ENCODE measurements at regions not wholly inside any gene's neighbourhood (a gene's known extent, or its start where the extent isn't known, plus 50 kb on each side); places are given as distances from the start of the nearest gene placed in this dataset.

DNA sequence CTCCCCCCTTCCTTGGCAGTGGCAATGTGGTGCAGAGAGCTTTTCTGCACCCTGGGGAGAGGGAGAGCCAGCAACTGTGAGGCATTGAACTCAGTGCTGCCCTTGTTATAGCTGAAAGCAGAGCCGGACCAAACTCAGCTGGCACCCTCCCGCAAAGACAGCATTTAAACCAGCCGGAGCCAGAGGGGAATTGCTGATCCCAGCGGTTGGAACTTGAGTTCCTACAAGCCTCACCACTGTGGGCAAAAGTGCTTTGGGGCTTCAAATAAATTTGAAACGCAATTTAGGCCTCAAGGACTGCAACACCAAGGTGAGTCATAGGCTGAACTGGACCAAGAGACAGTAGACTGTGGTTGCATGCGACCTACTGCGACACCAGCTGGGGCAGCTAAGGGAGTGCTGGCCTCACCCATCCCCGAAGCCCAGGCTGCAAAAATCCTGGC is 207.6 kb upstream of the CDKN2B start:
- in situ Hi-C loops (cut with HindIII; ENCODE audit: low sequenced_read_pairs): no loop called here

DNA sequence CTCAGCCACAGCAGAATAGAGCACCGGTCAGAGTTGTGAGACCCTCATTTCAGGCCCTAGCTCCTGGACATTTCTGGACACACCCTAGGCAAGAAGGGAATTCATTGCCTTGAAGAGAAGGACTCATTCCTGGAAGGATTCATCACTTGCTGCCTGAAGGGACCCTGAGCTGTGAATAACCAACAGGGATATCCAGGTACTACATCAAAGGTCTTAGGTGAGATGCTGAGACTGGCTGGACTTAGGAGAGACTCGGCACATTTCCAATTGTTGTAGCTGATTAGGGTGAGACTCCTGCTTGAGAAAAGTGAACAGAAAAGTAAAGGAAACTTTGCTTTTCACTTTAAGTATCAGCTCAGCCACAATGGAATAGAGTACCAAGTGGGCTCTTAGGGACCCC is 208.1 kb upstream of the CDKN2B start:
- in situ Hi-C loops (cut with HindIII; ENCODE audit: low sequenced_read_pairs): no loop called here

DNA sequence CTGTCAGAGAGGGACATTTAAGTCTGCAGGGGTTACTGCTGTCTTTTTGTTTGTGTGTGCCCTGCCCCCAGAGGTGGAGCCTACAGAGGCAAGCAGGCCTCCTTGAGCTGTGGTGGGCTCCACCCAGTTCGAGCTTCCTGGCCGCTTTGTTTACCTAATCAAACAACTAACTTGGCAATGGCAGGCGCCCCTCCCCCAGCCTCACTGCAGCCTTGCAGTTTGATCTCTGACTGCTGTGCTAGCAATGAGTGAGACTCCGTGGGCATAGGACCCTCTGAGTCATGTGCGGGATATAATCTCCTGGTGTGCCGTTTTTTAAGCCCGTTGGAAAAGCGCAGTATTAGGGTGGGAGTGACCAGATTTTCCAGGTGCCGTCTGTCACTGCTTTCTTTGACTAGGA is 216.8 kb upstream of the CDKN2B start:
- in situ Hi-C loops (cut with HindIII; ENCODE audit: low sequenced_read_pairs): loop anchor here (25.0 kb wide), 2 partner anchors 114 to 189 kb away; no protein-coding TSS in a partner anchor

DNA sequence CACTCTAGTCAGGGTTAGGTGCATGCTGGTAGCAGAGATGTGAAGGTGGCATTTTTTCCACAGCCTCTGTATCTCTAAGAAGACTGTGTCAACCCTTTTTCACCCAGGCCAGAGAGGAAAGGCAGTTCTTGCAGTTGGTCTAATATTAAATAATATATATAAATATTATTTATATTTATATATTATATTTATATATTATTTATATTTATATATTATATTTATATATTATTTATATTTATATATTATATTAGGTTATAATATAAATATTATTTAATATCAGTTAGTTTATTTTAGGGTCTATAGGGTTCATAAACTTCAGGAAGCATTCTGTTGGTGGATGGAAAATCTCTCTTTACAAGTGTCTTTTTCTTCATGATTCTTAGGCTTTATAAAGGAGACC is 218.6 kb upstream of the DMRTA1 start:
- in situ Hi-C loops (cut with HindIII; ENCODE audit: low sequenced_read_pairs): loop anchor here (25.0 kb wide), 2 partner anchors 116 to 191 kb away; no protein-coding TSS in a partner anchor

DNA sequence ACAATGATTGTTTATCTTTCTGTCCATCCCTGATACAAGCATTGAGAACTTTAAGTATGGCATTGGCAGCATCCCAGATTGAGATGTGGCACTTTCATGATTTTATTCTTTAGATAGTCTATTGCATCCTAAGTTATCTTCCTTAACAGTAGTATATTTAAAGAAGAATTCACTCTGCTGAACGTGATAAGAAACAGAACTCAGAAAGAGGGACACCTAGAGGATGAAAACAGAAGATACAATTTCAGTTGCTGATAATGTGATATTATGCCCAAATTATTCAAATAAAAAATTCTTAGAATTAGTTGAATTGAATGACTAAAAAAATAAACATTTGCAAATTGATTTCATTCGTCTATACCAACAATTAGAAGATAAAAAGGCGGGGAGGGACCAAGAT is 218.1 kb upstream of the DMRTA1 start:
- in situ Hi-C loops (cut with HindIII; ENCODE audit: low sequenced_read_pairs): loop anchor here (25.0 kb wide), 2 partner anchors 116 to 191 kb away; no protein-coding TSS in a partner anchor

DNA sequence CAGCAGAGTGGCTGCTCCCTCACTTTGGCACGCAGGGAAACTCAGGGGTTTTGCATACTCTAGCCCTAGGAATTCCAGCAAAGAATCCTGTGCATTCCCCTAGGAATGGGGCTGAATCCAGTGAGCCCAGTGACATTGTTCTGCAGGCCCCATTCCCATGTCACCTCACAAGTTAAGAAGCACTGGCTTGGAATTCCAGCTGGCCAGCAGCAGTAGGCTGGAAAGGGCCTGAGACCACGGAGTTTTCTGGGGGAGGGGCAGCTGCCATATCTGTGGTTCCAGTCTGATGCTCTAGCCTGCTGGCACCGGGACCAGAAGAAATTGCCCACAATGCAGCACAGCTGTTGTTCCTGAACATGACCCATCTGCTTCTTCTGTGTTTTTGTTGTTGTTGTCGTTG is 217.6 kb upstream of the DMRTA1 start:
- in situ Hi-C loops (cut with HindIII; ENCODE audit: low sequenced_read_pairs): loop anchor here (25.0 kb wide), 2 partner anchors 117 to 192 kb away; no protein-coding TSS in a partner anchor

DNA sequence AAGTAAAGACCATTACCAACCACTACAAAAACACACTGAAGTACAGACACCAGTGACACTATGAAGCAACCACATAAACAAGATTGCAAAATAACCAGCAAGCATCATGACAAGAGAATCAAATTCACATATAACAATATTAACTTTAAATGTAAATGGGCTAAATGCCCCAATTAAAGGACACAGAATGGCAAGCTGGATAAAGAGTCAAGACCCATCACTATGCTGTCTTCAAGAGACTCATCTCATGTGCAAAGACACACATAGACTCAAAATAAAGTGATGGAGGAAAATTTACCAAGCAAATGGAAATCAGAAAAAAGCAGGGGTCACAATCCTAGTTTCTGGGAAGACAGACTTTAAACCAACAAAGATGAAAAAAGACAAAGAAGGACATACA is 215.3 kb upstream of the DMRTA1 start:
- in situ Hi-C loops (cut with HindIII; ENCODE audit: low sequenced_read_pairs): loop anchor here (5.0 to 25.0 kb wide), 3 partner anchors 64 to 194 kb away; no protein-coding TSS in a partner anchor

DNA sequence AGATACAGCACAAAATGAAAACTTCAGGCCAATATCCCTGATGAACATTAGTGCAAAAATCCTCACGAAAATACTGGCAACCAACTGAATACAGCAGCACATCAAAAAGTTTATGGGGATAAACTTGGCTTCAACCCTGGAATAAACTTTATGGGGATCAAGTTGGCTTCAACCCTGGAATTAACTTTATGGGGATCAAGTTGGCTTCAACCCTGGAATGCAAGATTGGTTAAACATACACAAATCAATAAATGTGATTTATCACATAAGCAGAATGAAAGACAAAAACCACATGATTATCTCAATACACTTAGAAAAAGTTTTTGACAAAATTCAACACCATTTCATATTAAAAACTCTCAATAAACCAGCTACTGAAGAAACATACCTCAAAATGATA is 213.7 kb upstream of the DMRTA1 start:
- in situ Hi-C loops (cut with HindIII; ENCODE audit: low sequenced_read_pairs): loop anchor here (5.0 to 25.0 kb wide), 3 partner anchors 66 to 196 kb away; no protein-coding TSS in a partner anchor

DNA sequence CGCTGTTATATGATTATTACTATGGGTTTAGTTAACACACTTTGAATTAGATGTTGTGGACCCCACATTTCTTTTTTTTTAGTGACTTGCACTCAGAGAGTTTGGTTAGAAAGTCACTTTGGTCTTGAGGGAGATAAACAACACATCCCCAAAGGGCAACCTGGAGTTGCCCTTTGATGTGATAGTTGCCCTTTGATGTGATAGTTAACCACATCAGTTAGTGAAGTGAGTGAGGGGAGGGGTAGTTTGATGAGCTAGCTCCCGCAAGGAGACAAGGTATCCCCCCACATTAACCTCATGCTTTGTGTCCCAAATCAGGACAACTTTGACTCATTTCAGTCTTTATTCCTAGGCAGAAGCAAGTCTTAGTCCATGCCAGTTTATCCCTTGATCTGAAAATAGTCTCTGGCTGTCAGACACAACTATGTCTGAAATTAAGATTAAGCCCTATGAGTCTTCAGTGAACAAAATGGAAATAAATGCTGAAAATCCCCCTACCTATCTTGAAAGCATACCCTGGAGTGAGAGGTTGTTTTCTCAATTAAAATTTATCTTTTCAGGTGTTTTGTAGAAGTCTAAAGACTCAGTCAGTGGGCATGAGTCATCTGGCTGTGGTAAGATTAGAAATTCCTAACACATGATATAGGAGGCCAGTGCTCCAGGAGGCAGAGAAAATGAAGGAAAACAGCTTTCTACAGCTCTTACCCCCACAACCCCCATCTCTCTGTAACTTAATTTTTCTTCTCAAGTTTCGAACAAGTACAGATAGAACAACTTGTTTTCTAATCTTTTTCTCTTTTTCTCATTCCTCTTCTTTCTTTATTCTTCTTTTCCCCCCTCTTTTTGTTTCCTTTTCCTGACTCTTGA is 208.9 kb upstream of the DMRTA1 start:
- in situ Hi-C loops (cut with HindIII; ENCODE audit: low sequenced_read_pairs): loop anchor here (25.0 kb wide), 2 partner anchors 125 to 200 kb away; no protein-coding TSS in a partner anchor

DNA sequence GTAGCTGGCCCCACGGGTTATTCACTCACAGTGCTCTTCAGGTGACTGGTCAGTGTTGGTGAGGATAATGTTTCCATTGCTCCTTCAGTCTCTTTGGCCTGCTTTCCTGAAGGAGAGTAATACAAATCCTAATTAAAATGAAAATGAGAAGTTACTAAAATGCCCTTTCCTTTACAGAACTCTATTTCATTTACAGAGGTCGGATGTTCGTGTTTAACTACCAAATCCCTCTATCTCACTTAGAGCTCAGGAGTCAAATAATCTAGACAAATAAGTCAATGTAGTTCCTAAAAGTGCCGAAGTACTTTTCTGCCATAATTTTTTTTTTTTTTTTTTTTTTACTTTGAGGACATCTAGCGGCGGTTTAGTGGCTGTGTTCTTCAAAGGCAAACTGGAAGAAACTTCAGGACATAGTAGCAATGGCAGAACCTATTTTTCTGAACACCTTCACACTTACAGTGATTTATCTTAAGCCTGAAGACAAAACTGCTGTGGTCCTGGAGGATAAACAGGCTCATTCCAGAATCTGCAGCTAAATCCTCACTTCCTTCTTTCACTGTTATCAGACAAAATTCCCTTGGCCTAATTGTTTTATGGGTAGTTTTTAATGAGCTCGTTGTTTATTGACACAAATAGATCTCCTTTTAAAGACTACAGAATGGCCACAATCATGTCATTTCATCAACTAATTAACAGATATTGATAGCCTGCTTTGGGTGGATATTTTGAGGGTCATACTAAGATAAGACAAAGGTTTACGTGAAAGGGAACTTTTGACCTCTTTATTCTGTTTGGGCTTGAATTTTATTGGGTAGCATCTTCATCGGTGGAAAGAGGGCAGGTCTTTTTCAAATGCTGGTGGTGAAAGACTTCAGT is 207.6 kb upstream of the DMRTA1 start:
- in situ Hi-C loops (cut with HindIII; ENCODE audit: low sequenced_read_pairs): loop anchor here (25.0 kb wide), 2 partner anchors 127 to 202 kb away; no protein-coding TSS in a partner anchor

DNA sequence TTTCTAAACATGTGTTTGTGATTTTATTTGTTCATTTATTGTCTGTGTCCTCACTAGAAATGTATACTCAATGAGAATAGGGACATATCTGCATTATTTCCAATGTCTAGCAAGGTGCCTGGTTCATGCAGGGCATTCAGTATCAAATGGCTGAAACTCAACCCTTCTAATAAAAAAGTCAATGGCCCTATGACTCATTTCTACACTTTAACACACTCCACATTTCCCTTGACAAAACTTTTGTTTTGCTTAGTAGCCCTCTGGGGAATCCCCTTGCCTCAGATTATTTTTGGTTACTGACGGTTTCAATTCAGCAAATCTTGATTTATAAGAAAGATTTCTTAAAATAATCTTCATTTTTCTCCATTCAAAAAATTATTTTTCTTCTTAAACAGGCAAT is 206.0 kb upstream of the DMRTA1 start:
- in situ Hi-C loops (cut with HindIII; ENCODE audit: low sequenced_read_pairs): loop anchor here (5.0 to 25.0 kb wide), 3 partner anchors 128 to 428 kb away; no protein-coding TSS in a partner anchor

DNA sequence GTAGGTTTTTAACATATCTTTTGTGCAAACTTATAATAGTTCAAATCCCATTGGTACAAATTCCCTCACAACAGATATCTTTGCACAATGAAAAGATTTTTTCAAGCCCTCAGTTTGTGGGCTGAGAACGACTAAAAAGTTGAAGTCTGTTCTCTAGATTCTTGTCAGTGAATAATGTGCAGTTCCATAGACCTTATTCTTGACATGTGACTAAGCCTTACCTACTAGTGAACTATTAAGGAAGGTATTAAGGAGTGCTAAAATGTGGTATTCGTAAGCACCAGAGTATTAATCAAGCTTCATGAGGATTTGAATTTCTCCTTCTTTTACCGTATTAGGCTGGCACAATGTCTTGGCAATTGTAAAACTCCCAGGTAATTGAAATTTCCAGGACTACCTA is 205.6 kb upstream of the DMRTA1 start:
- in situ Hi-C loops (cut with HindIII; ENCODE audit: low sequenced_read_pairs): loop anchor here (5.0 to 25.0 kb wide), 3 partner anchors 129 to 429 kb away; no protein-coding TSS in a partner anchor

DNA sequence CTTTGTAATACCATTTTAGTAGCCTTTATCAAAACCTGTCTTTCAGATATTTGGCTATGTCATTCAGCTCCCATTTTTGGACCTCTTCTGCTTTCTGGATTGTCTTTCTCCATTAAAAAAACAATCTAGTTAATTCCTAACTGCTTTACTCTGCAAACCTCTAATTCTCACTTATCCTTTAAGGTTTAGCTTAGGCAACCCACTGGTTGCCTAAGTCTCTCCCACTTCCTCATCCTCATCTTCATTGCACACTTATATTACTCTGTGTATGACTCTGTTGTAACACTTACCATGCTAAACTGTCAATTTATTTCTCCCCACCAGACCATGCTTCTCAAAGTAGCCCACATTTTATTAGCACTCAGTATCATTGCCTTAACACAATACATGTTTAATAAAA is 205.0 kb upstream of the DMRTA1 start:
- in situ Hi-C loops (cut with HindIII; ENCODE audit: low sequenced_read_pairs): loop anchor here (5.0 to 25.0 kb wide), 3 partner anchors 129 to 429 kb away; no protein-coding TSS in a partner anchor

DNA sequence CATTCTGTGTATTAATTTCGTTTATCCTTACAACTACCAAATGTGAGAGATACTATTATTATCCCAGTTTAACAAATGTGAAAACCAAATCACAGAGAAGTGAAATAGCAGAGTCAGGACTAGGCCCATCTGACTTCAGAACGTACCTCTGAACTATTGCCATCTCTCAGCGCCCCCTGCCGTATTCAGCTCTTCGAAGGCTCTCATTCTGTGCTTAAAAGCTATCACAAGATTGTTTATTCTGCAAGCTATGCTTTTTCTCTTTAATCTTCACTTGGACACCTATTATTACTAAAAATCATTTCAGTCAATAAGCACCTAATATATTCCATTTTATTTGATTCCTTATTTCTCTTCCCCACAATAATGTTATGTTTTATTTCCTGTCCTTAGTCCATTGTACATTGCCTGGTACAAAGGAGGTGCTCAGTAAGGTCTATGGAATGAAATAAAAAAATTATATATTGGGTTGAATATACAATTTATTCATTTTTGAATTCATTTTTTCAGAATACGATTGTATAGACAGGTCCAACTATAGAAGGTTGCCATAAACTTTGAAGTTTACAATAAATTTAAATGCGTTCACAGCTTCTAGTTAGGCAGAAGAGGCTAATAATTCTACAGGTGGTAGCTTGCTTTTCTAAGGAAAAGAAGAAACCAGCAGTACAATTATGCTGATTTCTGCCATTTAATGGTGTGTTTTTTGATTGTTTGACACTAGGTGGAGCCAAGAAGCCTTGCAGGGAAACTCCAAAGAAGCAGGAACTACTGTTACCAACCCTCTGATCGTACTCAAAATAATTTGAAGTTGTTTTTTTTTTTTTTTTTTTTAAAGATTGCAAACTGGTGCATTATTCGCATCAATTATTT is 202.2 kb upstream of the DMRTA1 start:
- in situ Hi-C loops (cut with HindIII; ENCODE audit: low sequenced_read_pairs): loop anchor here (5.0 to 25.0 kb wide), 3 partner anchors 132 to 432 kb away; no protein-coding TSS in a partner anchor

DNA sequence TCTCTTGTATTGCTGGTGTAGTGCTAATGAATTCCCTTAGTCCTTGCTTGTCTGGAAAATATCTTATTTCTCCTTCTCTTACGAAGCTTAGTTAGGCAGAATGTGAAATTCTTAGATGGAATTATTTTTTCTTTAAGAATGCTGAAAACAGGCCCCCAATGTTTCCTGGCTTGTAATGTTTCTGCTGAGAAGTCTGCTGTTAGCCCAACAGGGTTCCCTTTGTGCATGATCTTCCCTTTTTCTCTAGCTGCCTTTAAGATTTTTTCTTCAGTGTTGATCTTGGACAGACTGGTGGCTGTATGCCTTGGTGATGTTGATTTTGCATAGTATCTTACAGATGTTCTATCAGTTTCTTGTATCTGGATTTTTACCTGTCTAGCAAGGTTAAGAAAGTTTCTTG is 191.3 kb upstream of the DMRTA1 start:
- in situ Hi-C loops (cut with HindIII; ENCODE audit: low sequenced_read_pairs): no loop called here

DNA sequence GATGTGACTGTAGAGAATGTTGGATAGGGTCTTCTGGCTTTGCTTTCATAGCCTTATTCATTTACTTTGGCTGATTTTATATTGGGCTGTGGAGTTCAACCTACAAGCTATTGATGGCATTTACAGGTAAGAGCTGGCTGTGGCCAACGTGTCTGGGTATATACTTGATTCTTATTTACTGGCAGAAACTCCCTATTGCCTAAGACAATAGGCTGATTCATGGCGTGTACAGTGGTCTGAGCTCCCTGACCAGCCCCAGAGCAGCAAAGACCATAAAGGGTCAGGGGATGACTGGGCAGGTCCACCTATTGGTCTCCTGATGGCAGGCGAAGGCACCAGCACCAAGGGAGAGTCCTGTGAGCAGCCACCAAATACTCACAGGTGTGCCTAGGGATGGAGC is 190.2 kb upstream of the DMRTA1 start:
- in situ Hi-C loops (cut with HindIII; ENCODE audit: low sequenced_read_pairs): no loop called here

DNA sequence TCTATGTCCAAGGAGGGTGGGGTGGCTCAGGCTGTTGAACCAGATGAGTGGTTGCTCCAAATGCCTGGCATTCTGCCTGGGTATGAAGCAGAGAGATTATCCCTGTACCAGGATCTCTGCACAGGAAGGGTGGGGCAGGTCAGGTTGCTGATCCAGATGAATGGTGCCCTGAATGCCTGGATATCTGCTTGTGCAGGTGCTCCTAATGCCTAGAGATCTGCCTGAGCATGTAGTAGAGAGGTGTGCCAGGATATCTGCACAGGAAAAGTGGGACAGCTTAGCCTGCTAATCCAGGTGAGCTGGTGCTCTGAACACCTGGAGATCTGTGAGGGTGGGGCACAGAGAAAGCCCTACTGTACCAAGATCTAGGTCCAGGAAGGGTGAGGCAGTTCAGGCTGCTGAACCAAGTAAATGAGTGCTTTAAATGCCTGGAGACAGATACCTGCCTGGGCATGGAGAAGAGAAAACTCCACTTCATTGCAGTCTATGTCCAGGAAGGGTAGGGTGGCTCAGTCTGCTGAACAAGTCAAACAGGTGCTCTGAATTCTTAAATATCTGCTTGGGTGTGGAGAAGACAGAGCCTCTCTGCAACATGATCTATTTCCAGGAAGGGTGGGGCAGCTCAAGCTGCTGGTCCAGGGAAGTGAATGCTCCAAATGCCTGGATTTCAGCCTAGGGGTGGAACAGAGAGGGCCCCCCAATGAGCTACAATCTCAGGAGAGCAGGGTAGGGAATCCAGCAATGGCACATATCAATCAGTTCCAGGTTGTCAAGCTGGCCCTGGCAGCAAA is 189.4 kb upstream of the DMRTA1 start:
- in situ Hi-C loops (cut with HindIII; ENCODE audit: low sequenced_read_pairs): no loop called here

DNA sequence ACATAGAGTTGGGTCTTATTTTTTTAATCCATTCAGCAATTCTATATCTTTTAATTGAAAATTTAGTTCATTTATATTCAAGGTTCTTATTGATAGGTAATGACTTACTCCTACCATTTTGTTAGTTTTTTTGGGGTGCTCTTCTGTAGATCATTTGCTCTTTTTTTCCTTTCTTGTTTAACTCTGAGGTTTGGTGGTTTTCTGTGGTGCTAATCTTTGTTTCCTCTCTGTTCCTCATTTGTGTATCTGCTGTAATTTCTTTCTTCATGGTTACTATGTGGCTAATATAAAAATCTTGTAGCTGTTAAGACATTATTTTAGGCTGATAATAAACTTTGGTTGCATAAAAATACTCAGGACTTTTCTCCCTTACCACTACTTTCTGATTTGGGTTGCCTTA is 181.6 kb upstream of the DMRTA1 start:
- in situ Hi-C loops (cut with HindIII; ENCODE audit: low sequenced_read_pairs): loop anchor here (5.0 kb wide), 1 partner anchor 62 kb away; no protein-coding TSS in a partner anchor

DNA sequence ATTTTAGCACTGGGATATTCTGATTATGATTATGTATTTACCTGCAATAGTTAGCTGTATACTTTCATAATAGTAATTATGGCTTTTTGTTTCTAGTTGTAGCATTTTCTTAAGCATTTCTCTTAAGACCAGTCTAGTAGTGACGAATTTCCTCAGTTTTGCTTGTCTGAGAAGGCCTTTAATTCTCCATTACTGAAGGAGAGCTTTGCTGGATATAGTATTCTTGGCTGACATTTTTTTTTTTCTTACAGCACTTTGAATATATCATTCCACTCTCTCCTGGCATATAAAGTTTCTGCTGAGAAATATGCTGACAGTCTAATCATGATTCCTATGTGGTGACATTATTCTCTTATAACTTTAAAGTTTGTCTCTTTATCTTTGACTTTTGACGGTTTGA is 181.1 kb upstream of the DMRTA1 start:
- in situ Hi-C loops (cut with HindIII; ENCODE audit: low sequenced_read_pairs): loop anchor here (5.0 kb wide), 1 partner anchor 62 kb away; no protein-coding TSS in a partner anchor
